ENCODE measurements at regions not wholly inside any gene's neighbourhood (a gene's known extent, or its start where the extent isn't known, plus 50 kb on each side); places are given as distances from the start of the nearest gene placed in this dataset.
A peak's percentile ranks its signal among the peaks of the same experiment; 100 is the strongest.

- no peak for DNase-seq (ENCODE audit: low spot score)
- no peak for TF ChIP-seq ATF3 (IDR thresholded peaks at IDR 0.05)
- TF ChIP-seq HNF4A (conservative IDR thresholded peaks at IDR 0.05), result no peak
- TF ChIP-seq EGR1 (IDR thresholded peaks at IDR 0.05; ENCODE audit: low read depth in 2 of 2), result no peak
- no peak for TF ChIP-seq YY1 (IDR thresholded peaks at IDR 0.05)
- no peak for TF ChIP-seq HNF4G (IDR thresholded peaks at IDR 0.05)
- TF ChIP-seq ZBTB33 (IDR thresholded peaks at IDR 0.05), result no peak
- no peak for TF ChIP-seq REST (IDR thresholded peaks at IDR 0.05)
- no peak for TF ChIP-seq RXRA (IDR thresholded peaks at IDR 0.05)
- no peak for TF ChIP-seq FOXA2 (IDR thresholded peaks at IDR 0.05)
- TF ChIP-seq TAF1 (conservative IDR thresholded peaks at IDR 0.05), result no peak
- no peak for TF ChIP-seq MAX (IDR thresholded peaks at IDR 0.05)
- TF ChIP-seq CTCF (IDR thresholded peaks at IDR 0.05; ENCODE audit: low read depth, low read length, missing input control), result no peak
- no peak for TF ChIP-seq GABPA (IDR thresholded peaks at IDR 0.05 in 1 of 2, conservative IDR thresholded peaks at IDR 0.05 in 1 of 2)
These were observed 97.8 kb downstream of the LUZP4 start for GRCh38 chrX:115387327-115387726.

GRCh38 chrX:115388879-115389278 lies 99.4 kb downstream of the LUZP4 start:
- H3K9me3 ChIP-seq (ENCODE audit: control insufficient read depth in 4 of 4, low read length in 3 of 4), result no peaks in the 10 kb centered on the region
- 59% methylated on average over 4 of the region's 4 CpGs for WGBS
- peak overlapping the region in 1 of 3 donors; percentile 1 for H3K4me3 ChIP-seq (ENCODE audit: low read depth in 1 of 3, low read length in 3 of 3)
- H3K4me1 ChIP-seq (ENCODE audit: control insufficient read depth in 4 of 4, insufficient read depth in 4 of 4, low read length in 3 of 4), result peaks cover 0 to 21% (median 18%) of the 10 kb centered on the region in 4 donors
- H3K27ac ChIP-seq (ENCODE audit: low read depth in 1 of 2, low read length in 2 of 2), result peak overlapping the region in 1 of 2 donors; percentile 46
- no peak for TF ChIP-seq RXRA (IDR thresholded peaks at IDR 0.05)
- no peak for TF ChIP-seq RAD21 (IDR thresholded peaks at IDR 0.05)
- TF ChIP-seq CTCF (IDR thresholded peaks at IDR 0.05; ENCODE audit: low read depth, low read length, missing input control), result no peak
- no peak for TF ChIP-seq GABPA (IDR thresholded peaks at IDR 0.05 in 1 of 2, conservative IDR thresholded peaks at IDR 0.05 in 1 of 2)
- TF ChIP-seq JUND (IDR thresholded peaks at IDR 0.05), result no peak
- no peak for TF ChIP-seq ZBTB33 (IDR thresholded peaks at IDR 0.05)
- TF ChIP-seq MAX (IDR thresholded peaks at IDR 0.05), result no peak
- TF ChIP-seq HNF4G (IDR thresholded peaks at IDR 0.05), result no peak
- no peak for TF ChIP-seq ATF3 (IDR thresholded peaks at IDR 0.05)
- TF ChIP-seq YY1 (IDR thresholded peaks at IDR 0.05), result no peak
- no peak for TF ChIP-seq EGR1 (IDR thresholded peaks at IDR 0.05; ENCODE audit: low read depth in 2 of 2)
- no peak for TF ChIP-seq HNF4A (conservative IDR thresholded peaks at IDR 0.05)
- no peak for TF ChIP-seq TAF1 (conservative IDR thresholded peaks at IDR 0.05)
- H3K36me3 ChIP-seq (ENCODE audit: control insufficient read depth in 4 of 4, insufficient read depth in 3 of 4, low read depth in 1 of 4, low read length in 3 of 4), result no peaks in the 10 kb centered on the region
- no peak overlapping the region for H3K9ac ChIP-seq (ENCODE audit: low read depth in 1 of 2, low read length in 2 of 2)
- no peak for DNase-seq (ENCODE audit: low spot score)
- peaks cover 0 to 2% (median 0%) of the 10 kb centered on the region in 4 donors for H3K27me3 ChIP-seq (ENCODE audit: control insufficient read depth in 4 of 4, insufficient read depth in 4 of 4, low read length in 3 of 4)

More at GRCh38 chrX:115387327-115387726, 97.8 kb downstream of the LUZP4 start:
- H3K9ac ChIP-seq (ENCODE audit: low read depth in 1 of 2, low read length in 2 of 2), result no peak overlapping the region
- H3K4me1 ChIP-seq (ENCODE audit: control insufficient read depth in 4 of 4, insufficient read depth in 4 of 4, low read length in 3 of 4), result peaks cover 0 to 16% (median 12%) of the 10 kb centered on the region in 4 donors
- peaks cover 0 to 2% (median 0%) of the 10 kb centered on the region in 4 donors for H3K27me3 ChIP-seq (ENCODE audit: control insufficient read depth in 4 of 4, insufficient read depth in 4 of 4, low read length in 3 of 4)
- WGBS, result 93% methylated on average over 2 of the region's 2 CpGs
- no peaks in the 10 kb centered on the region for H3K36me3 ChIP-seq (ENCODE audit: control insufficient read depth in 4 of 4, insufficient read depth in 3 of 4, low read depth in 1 of 4, low read length in 3 of 4)
- H3K27ac ChIP-seq (ENCODE audit: low read depth in 1 of 2, low read length in 2 of 2), result no peak overlapping the region
- no peak overlapping the region for H3K4me3 ChIP-seq (ENCODE audit: low read depth in 1 of 3, low read length in 3 of 3)
- H3K9me3 ChIP-seq (ENCODE audit: control insufficient read depth in 4 of 4, low read length in 3 of 4), result no peaks in the 10 kb centered on the region
